IPS-NIHi7 (cell line): ENCODE measurements at regions not wholly inside any gene's neighbourhood (a gene's known extent, or its start where the extent isn't known, plus 50 kb on each side); places are given as distances from the start of the nearest gene placed in this dataset.
A peak's percentile ranks its signal among the peaks of the same experiment; 100 is the strongest.

ENCODE experiments used
- DNase-seq: peaks from one replicate; pipeline ENCODE4 v3.0.0; 2012; ENCODE audit warnings: mixed read lengths; ENCODE audit errors: extremely low spot score

- no peak for DNase-seq
These were observed 616.0 kb upstream of the TBL1XR1 start for GRCh38 chr3:177813322-177813721.

DNA sequence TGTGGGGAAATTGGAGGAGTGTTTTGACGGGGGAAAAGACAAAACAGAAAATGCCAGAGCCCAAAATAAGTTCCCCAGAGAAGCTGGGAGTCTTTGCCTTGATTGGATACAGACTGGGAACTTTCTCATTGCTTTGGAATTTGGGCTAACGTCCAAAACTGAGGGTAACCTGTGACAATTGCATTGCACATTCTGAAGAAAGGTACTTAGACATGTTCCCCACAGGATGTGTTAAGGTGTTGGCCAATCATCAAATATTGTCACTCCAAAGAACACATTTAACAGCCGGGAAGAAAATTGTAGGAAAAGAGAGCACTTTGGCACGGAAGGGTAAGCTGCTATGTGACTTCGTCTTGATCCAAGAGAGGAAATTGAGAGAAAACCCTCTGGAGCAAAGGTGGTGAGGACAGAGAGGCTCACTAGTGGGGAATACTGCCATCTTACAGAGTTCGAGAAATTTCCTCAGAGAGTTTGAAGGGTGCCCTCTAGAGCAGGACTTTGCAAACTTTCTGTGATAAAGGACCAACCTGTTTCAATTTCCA, 619.5 kb upstream of the TBL1XR1 start:
- DNase-seq: no peak

DNA sequence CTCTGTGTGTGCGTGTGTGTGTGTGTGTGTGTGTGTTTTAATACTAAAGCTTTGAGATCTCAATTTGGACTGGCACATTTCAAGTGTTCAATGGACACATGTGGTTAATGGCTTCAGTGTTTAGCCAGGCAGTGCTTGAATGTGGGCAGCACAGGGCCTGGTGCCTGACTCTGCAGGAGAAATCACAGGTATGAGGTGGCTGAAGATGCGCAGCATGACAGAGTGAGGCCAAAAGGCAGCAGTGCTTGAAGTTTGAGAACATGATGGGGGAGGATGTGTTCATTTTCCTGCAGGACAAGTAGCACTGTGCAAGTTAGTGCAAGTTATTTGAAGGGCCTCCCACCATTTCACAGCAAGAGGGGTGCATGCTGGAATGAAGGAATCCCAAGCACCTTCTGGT, 620.5 kb upstream of the TBL1XR1 start:
- no peak for DNase-seq

- DNase-seq: no peak
These were observed 621.5 kb upstream of the TBL1XR1 start for GRCh38 chr3:177818712-177819240.

GRCh38 chr3:177820683-177821316, 623.5 kb upstream of the TBL1XR1 start:
- no peak for DNase-seq

DNA sequence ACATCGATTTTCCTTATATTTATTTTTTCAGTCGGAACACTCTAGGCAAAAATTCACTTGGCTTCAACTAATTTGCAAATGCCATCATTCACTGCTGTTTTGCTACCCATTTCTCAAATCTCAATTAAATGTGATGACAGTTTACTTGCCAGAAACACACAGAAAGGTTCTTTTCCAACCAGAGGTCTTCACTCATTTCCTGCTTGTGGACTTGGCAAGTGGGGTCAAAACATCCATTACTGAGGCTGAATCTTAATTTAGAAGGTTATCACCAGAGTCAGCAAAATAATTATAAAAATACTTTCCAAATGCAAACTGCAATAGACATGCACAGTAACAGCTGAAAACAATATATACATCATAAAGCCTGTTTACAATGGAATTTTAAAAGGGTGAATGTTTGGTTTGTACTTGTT, 625.4 kb upstream of the TBL1XR1 start:
- DNase-seq: no peak

- no peak for DNase-seq
These were observed 626.5 kb upstream of the TBL1XR1 start for GRCh38 chr3:177823701-177824189.

DNA sequence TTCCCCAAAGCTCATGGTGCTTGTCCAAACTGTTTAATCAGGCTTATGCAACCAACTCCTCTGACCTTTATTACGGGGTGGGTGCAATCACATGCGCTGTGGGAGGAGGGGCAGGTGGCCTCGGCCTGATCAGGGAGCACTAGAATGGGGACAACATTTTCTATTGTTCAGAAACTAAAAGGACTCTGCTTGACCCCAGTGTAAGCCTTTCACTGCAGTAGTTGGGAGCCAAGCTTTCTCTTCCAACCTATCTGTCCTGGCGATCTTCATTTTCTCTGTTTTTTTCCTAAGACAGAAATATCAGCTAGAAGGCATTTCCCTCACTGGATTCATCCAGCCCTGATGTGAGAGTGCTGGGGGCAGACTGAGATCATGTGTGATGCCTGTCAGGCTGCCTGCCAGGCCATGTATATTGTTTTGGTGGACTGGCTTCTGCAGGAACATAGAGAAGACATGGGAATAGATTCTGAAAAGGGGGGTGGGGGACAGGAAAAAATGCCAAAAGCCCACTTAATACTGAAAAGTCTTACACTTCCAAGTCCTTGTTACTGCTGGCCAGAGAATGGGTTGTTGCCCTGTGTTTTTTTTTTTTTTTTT, 627.0 kb upstream of the TBL1XR1 start:
- DNase-seq: no peak

GRCh38 chr3:177824841-177825240, 627.6 kb upstream of the TBL1XR1 start:
- DNase-seq: no peak

DNA sequence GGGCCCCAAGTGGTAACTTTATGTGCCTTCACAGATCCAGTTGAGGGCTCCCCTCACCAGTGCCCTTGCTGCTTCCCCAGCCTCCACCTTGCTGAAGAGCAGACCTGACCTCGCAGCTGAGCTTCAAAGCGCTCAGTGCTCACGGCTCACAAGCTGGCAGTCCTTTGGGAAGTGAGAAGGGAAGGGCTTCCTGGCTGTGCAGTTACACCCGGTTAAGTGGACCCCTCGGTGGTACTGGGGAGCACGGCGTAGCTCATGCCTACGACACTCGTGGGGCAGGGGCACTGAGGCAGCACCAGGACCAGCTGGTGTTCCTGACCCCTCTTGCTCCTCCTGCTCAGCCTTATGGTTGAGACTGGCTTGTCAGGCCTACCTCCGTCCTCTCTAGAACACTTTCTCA, 629.0 kb upstream of the TBL1XR1 start:
- no peak for DNase-seq

- DNase-seq: no peak
These were observed 630.4 kb upstream of the TBL1XR1 start for GRCh38 chr3:177827511-177828207.

DNA sequence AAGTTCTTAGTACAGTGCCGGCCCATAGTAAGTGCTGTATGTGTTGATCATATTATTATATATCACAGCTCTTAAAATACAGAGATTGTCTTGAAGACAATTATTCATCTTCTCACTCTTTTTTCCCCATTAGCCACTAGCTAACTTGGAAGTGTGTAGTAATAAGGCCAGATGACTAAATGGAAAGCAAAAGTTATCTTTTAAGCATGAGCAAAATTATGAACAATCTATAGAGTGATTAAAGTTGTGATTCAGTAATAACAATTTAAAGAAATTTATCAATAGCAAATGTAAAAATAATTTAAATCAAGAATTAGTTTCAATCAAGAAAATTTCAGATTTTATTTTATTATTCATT, 630.9 kb upstream of the TBL1XR1 start:
- DNase-seq: no peak

GRCh38 chr3:177830411-177830849, 633.1 kb upstream of the TBL1XR1 start:
- DNase-seq: no peak

GRCh38 chr3:177831361-177831760, 634.1 kb upstream of the TBL1XR1 start:
- DNase-seq: no peak

GRCh38 chr3:177832880-177833279, 635.6 kb upstream of the TBL1XR1 start:
- DNase-seq: no peak

- no peak for DNase-seq
These were observed 636.0 kb upstream of the TBL1XR1 start for GRCh38 chr3:177833332-177833731.

DNA sequence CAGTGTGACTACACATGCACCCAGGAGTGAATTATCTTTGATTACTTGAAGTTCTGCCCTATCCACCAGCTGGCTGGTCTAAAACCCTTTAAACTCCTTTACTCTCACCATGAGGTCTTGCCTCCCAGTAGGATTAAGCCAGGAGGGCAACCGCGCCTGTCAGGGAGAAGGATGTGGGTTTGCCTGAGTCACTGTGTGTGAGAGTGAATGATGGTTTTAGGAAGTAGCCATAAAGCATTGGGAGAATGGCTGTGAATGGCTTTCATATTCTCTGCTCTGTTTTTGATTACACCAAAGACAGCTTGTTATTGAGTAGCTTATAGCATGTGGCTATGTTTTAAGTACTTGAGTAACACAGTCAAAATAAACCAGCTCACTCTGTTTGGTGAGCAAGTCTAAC, 637.7 kb upstream of the TBL1XR1 start:
- peak; percentile 16 for DNase-seq

DNA sequence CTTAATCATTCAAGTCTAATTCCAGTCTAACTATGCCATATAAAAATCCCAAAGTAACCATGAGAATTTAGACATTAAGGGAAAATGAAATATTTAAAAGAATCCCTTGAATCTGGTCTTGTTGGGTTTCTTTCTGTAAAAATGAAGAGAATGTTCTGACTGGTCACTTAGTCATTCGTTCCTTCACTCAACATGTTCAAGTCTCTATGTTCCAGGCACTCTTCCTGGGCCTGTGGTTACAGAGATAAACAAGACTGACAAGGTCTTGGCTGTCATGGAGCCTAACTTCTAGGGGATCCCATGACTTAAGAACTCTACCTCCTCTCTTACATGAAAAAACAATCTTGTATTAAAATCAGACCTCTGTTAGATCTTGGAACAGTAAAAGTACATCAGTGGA, 638.6 kb upstream of the TBL1XR1 start:
- DNase-seq: no peak

- DNase-seq: no peak
These were observed 639.4 kb upstream of the TBL1XR1 start for GRCh38 chr3:177836671-177837070.

DNA sequence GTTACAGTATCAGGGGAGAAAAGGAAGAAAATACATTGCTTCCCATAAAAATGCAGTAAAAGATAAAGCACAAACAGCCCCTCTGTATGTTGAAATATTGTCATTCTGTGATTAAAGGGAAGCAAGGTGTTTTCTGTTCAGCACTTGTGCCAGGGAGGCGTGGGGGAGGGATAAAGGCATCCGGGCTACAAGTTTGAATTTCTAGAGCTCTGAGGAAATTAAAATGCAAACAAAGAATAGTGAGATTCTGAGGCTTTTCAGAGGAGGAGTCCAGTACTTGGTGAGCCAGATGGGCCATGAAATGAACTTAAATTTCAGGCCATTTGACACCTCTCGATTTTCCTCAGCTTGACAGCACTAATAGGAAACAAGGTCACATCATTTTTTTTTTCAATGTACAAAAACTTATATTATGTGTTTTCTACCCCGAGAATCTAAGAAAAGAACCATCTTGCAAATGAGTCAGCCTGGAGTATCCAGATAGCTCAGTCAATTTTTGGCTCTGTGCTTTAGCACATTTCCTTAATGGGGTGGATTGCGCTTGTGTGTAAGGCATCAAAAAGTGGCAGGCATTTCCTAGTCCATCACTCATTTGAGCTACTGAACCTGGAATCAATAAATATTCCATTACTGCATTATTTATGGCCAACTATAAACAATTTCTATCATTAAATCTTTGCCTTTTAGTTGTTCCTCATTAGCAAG, 640.8 kb upstream of the TBL1XR1 start:
- DNase-seq: no peak

GRCh38 chr3:177838766-177839350, 641.6 kb upstream of the TBL1XR1 start:
- no peak for DNase-seq

GRCh38 chr3:177842302-177842701, 645.0 kb upstream of the TBL1XR1 start:
- no peak for DNase-seq
